ENCODE measurements at regions not wholly inside any gene's neighbourhood (a gene's known extent, or its start where the extent isn't known, plus 50 kb on each side); places are given as distances from the start of the nearest gene placed in this dataset.

DNA sequence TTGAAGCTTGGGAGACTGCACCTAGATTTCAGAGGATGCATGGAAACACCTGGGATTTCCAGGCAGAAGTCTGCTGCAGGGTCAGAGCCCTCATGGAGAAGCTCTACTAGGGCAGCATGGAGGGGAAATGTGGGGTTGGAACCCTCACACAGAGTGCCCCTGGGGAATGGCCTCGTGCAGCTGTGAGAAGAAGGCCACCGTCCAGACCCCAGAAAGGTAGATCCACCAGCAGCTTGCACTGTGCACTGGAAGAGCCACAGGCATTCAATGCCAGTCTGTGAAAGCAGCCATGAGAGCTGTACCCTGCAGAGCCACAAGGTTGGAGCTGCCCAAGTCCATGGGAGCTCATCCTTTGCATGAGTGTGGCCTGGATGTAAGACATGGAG, 285.3 kb upstream of the FAM174A start:
- Mint-ChIP-seq H3K4me3 (no peak overlapping the region), H3K9me3 (peaks cover 0 to 33% (median 8%) of the 10 kb centered on the region in 6 donors), H3K4me1 (no peaks in the 10 kb centered on the region), H3K36me3 (no peaks in the 10 kb centered on the region), H3K27me3 (ENCODE audit: low read depth in 3 of 3) (peaks cover 0 to 2% (median 0%) of the 10 kb centered on the region in 3 donors), H3K27ac (no peak overlapping the region)
- no peak for DNase-seq

DNA sequence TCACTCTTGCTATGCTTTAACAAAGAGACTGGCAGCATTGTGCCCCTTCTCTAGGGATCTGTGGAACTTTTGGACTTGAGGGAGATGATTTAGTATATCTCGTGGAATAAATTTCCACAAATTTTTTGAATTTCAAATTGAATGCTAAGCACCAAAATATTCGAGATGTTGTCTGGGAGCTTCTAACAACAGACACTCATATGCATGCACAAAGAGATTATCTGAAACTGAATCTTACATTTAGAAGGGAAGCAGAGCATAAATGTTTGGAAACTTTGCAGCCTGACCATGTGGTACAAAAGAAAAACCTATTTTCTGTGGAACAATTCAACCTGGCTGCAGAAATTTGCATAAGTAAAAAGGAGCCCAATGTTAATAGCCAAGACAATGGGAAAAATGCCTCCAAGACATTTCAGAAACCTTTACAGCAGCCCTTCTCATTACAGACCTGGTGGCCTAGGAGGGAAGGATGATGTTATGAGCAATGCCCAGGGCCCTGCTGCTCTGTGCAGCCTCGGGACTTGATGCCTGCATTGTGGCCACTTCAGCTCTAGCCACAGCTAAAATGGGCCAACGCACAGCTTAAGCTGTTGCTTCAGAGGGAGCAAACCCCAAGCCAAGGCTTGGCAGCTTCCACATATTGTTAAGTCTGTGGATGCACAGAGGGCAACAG, 285.8 kb upstream of the FAM174A start:
- Mint-ChIP-seq H3K9me3 (peaks cover 0 to 33% (median 8%) of the 10 kb centered on the region in 6 donors), H3K27me3 (ENCODE audit: low read depth in 3 of 3) (peaks cover 0 to 2% (median 0%) of the 10 kb centered on the region in 3 donors), H3K4me3 (no peak overlapping the region), H3K4me1 (no peaks in the 10 kb centered on the region), H3K27ac (no peak overlapping the region), H3K36me3 (no peaks in the 10 kb centered on the region)
- DNase-seq, result no peak

DNA sequence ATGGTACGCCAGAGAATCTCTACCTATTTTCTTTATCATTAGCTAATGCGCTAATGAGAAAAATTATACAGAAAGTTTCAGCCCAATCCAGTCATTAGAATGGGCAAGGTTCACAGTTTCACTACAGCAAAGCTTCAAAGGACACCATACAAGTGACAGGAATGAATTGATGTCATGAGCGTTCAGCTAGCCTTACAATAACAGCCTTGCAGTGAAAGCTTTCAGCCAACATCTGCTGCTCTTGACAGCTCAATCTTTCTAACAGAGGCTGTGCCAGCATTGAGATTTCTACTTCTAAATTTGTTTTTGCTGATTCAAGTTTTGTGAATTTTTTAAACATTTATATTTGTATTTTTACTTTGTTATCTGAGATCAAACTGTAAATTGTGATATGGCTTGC, 302.4 kb upstream of the FAM174A start:
- no peaks in the 10 kb centered on the region for H3K4me1 Mint-ChIP-seq
- H3K9me3 Mint-ChIP-seq, result peaks cover 0 to 20% (median 8%) of the 10 kb centered on the region in 6 donors
- DNase-seq, result no peak
- no peak overlapping the region for H3K4me3 Mint-ChIP-seq
- H3K27ac Mint-ChIP-seq, result no peak overlapping the region
- H3K36me3 Mint-ChIP-seq, result no peaks in the 10 kb centered on the region
- peaks cover 0 to 2% (median 2%) of the 10 kb centered on the region in 3 donors for H3K27me3 Mint-ChIP-seq (ENCODE audit: low read depth in 3 of 3)

DNA sequence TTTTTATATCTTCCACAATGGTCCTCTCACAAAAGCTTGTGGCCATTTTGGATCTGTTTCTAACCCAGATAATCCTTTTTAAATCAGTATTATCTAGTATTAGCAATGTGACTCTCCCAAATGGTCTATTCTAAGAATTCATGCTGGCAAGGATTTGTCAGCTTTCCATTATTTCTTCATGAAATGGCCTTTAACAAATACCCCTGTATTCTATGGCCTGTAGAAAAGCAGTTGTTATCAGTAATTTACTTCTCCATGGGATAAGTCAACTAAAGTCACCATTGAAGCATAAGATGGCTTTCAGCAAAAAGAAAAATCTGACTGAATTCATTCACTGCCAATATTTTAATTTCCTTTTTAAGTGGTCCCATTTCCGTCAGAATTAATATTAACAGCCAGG, 346.4 kb upstream of the FAM174A start:
- Mint-ChIP-seq H3K27ac (no peak overlapping the region), H3K4me1 (no peaks in the 10 kb centered on the region), H3K27me3 (ENCODE audit: low read depth in 3 of 3) (no peaks in the 10 kb centered on the region), H3K4me3 (no peak overlapping the region), H3K9me3 (peaks cover 6 to 31% (median 11%) of the 10 kb centered on the region in 6 donors), H3K36me3 (no peaks in the 10 kb centered on the region)
- no peak for DNase-seq

DNA sequence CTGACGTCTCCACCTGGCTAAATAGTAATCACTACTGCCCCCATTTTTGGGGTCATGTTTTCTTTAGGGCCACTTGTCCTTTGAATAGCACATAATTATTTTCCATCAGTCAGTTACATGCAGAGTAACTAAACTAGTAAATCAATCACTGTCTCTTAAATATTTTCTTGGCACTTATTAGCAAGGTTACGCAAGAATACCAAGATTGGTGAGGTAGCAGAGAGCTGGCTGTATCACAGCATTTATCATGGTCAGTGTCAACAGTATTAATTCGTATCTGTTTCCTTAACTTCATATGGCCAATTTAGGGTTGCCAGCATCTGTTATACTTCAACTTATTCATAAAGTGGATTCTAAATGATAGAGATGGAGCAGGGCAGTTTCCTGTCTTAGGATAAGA, 346.8 kb upstream of the FAM174A start:
- Mint-ChIP-seq H3K27ac (no peak overlapping the region), H3K4me3 (no peak overlapping the region), H3K9me3 (peaks cover 5 to 31% (median 10%) of the 10 kb centered on the region in 6 donors), H3K27me3 (ENCODE audit: low read depth in 3 of 3) (no peaks in the 10 kb centered on the region), H3K36me3 (no peaks in the 10 kb centered on the region), H3K4me1 (no peaks in the 10 kb centered on the region)
- DNase-seq, result no peak

DNA sequence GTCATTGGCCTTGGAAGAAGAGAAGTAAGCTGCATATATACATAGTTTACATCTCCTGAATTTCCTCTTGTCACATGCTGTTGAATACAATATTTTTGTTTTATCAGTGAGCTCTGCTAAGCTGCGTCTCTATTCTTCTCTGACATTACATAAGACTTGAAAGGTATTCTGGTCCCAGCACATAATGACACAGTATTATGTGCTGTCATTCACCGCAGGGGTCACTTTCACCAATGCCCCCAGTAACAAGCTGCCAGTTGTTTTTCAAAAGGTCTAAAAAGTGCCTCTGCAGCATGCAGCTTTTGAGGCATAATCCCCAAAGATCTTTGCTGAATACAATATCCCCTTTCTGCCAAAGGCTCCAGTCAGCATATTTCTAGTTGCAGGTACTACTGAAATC, 349.0 kb upstream of the FAM174A start:
- H3K27me3 Mint-ChIP-seq (ENCODE audit: low read depth in 3 of 3), result no peaks in the 10 kb centered on the region

DNA sequence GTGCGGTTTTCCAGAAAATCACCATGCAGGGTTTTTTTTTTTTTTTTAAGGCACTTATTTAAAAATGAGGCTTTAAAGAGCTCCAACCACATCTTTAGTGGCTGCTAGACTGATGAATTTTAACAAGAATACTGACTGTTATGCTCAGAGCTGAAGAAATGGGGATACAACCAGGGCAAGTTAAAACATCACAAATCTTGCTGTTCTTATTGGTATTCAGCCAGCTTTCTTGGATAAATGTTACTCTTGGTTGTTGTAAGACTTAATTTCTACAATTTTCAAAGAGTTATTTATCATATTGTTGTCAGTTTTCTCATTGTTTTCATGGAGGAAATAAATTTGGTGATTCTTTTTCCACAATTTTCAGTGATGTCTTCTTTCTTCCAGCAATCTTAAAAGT, 352.8 kb upstream of the FAM174A start:
- no peaks in the 10 kb centered on the region for H3K4me1 Mint-ChIP-seq
- H3K27ac Mint-ChIP-seq, result no peak overlapping the region
- DNase-seq, result no peak
- no peaks in the 10 kb centered on the region for H3K36me3 Mint-ChIP-seq
- peaks cover 0 to 20% (median 9%) of the 10 kb centered on the region in 6 donors for H3K9me3 Mint-ChIP-seq
- no peak overlapping the region for H3K4me3 Mint-ChIP-seq
- peaks cover 0 to 1% (median 0%) of the 10 kb centered on the region in 3 donors for H3K27me3 Mint-ChIP-seq (ENCODE audit: low read depth in 3 of 3)

More for the DNA sequence above, 349.0 kb upstream of the FAM174A start:
- Mint-ChIP-seq H3K4me3 (no peak overlapping the region), H3K36me3 (no peaks in the 10 kb centered on the region), H3K27ac (no peak overlapping the region), H3K9me3 (peaks cover 2 to 31% (median 6%) of the 10 kb centered on the region in 6 donors), H3K4me1 (no peaks in the 10 kb centered on the region)
- no peak for DNase-seq

DNA sequence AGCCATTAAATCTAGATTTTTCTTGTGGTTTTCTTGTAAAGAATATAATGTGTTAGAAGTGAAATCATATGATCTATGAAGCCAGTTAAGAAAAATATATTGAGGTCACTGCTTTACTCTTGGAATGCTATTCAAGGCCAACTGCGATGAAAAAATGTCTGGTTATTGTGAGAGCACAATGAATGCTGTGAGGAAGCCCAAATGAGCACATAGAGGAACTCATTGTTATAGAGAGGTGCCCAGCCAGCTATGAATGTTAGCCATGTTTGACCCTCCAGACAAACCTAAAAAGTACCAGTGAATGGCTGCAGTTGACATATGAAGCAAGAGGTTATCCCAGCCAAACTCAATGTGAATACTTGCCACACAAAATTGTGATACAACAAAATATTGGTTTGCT, 359.8 kb upstream of the FAM174A start:
- Mint-ChIP-seq H3K9me3 (peaks cover 2 to 15% (median 11%) of the 10 kb centered on the region in 6 donors), H3K27ac (no peak overlapping the region), H3K4me3 (no peak overlapping the region), H3K4me1 (no peaks in the 10 kb centered on the region), H3K27me3 (ENCODE audit: low read depth in 3 of 3) (peaks cover 0 to 4% (median 3%) of the 10 kb centered on the region in 3 donors), H3K36me3 (peaks cover 0 to 6% (median 0%) of the 10 kb centered on the region in 3 donors)
- no peak for DNase-seq

DNA sequence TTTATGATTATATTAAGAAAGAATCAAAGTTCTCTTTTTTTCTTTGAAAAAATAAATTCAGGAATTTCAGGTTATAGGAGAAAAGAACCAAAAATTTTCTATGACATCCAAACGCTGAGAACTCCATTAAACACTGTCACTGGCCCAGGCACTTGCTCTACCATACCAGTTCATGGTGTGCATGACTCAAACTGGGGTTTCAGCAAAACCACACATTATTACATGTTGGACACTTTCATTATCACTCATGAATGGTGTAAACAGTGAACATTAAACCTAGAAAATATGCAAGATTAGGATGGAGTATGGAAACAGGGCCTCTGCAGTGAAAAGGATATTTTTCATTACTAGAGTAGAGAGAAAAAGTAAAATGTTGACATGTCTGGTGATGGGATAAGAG, 369.9 kb upstream of the FAM174A start:
- Mint-ChIP-seq H3K9me3 (peaks cover 0 to 21% (median 11%) of the 10 kb centered on the region in 6 donors), H3K36me3 (no peaks in the 10 kb centered on the region), H3K27me3 (ENCODE audit: low read depth in 3 of 3) (no peaks in the 10 kb centered on the region), H3K27ac (no peak overlapping the region), H3K4me3 (no peak overlapping the region), H3K4me1 (no peaks in the 10 kb centered on the region)
- no peak for DNase-seq

DNA sequence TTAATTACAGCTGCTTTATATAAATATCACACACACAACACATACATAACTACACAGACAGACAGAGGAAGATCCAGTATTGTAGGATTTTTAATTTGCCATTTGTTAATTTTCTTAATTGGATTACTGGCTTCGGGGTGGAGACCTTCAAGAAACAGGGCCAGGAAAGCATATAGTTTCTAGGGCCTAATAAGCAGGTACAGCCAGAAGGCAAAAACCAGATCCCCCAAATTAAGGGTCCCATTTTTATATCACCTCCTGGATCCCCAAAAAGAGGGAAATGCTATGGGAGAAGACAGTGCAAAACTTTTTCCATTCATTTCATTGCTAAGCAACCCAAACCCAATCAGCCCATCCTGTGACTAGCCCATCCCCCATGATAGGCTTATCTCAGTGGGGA, 373.3 kb upstream of the FAM174A start:
- no peak overlapping the region for H3K27ac Mint-ChIP-seq
- no peak overlapping the region for H3K4me3 Mint-ChIP-seq
- no peaks in the 10 kb centered on the region for H3K4me1 Mint-ChIP-seq
- no peaks in the 10 kb centered on the region for H3K36me3 Mint-ChIP-seq
- no peak for DNase-seq
- peaks cover 0 to 31% (median 8%) of the 10 kb centered on the region in 6 donors for H3K9me3 Mint-ChIP-seq
- H3K27me3 Mint-ChIP-seq (ENCODE audit: low read depth in 3 of 3), result no peaks in the 10 kb centered on the region

DNA sequence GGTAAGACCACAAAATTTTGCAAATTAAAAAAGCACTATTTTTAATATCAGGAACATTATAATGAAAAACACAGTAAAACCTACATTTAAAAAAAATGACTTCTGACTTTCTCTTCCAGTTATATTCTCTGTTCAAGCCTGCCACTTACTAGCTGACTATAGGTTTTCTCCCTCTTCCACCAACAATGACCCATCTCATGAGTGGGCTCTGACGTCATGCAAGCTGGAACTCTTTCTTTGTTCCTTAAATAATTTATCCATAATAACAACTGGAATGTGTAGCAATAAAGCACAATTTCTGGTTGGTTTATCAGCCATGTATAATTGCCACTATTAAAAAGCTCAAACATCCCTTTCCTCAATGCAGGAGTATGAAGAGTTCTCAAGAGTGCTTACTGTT, 378.1 kb upstream of the FAM174A start:
- H3K27ac Mint-ChIP-seq, result no peak overlapping the region
- H3K4me1 Mint-ChIP-seq, result no peaks in the 10 kb centered on the region
- no peak overlapping the region for H3K4me3 Mint-ChIP-seq
- DNase-seq, result no peak
- no peaks in the 10 kb centered on the region for H3K27me3 Mint-ChIP-seq (ENCODE audit: low read depth in 3 of 3)
- H3K36me3 Mint-ChIP-seq, result no peaks in the 10 kb centered on the region
- peaks cover 0 to 28% (median 10%) of the 10 kb centered on the region in 6 donors for H3K9me3 Mint-ChIP-seq

DNA sequence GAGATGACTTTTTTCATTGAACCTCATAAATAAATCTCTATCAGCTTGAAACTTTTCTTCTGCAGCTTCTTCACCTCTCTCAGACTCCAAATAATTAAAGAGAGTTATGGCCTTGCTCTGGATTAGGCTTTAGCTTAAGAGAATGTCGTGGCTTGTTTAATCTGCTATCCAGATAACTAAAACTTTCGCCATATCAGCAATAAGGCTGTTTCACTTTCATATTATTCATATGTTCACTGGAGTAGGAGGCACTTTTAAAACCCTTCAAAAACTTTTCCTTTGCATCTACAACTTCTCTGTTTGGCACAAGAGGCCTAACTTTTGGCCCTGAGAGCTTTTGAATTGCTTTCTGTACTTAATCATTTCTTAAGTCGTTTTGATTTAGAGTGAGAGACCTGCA, 386.9 kb upstream of the FAM174A start:
- no peak overlapping the region for H3K4me3 Mint-ChIP-seq
- DNase-seq, result no peak
- H3K9me3 Mint-ChIP-seq, result peaks cover 0 to 17% (median 8%) of the 10 kb centered on the region in 6 donors
- H3K4me1 Mint-ChIP-seq, result no peaks in the 10 kb centered on the region
- no peaks in the 10 kb centered on the region for H3K36me3 Mint-ChIP-seq
- no peaks in the 10 kb centered on the region for H3K27me3 Mint-ChIP-seq (ENCODE audit: low read depth in 3 of 3)
- no peak overlapping the region for H3K27ac Mint-ChIP-seq

DNA sequence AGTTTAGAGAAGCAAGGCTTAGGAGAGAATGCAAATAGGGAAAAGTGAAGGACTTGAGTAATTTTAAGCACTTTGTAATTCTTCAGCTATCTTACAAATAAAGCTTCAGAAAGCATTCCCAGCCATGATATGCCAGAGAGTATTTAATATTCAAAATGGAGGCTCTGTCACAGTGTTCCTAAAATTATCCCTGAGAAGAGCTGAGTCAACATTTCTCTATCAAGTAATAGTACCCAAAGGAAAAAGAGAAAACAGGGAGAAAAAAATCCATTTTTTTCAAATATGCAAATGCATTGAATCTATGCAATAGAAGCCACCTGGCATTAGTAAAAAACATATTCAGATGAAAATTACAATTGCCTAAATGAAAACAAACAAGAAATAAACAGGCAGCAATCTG, 392.6 kb upstream of the FAM174A start:
- no peaks in the 10 kb centered on the region for H3K27me3 Mint-ChIP-seq (ENCODE audit: low read depth in 3 of 3)
- H3K9me3 Mint-ChIP-seq, result peaks cover 0 to 20% (median 8%) of the 10 kb centered on the region in 6 donors
- H3K27ac Mint-ChIP-seq, result no peak overlapping the region
- DNase-seq, result no peak
- H3K4me1 Mint-ChIP-seq, result no peaks in the 10 kb centered on the region
- no peaks in the 10 kb centered on the region for H3K36me3 Mint-ChIP-seq
- no peak overlapping the region for H3K4me3 Mint-ChIP-seq

DNA sequence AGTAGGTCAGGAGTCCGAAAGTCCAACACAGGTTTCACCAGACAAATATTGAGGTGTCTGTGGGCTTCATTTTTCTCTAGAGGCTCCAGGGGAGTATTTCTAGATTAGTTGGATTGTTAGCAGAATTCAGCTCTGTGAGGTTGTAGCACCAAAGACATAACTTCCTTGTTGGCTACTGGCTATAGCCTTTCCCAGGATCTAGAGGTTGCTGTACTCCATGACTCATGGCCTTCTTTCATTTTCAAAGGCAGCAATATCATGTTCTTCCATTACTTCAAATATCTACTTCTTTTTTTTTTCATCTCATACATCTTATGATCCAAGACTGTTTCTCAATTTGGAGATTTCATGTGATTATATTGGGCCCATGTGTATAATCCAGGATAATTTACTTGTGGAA, 404.0 kb upstream of the FAM174A start:
- Mint-ChIP-seq H3K27ac (no peak overlapping the region), H3K9me3 (peaks cover 0 to 11% (median 3%) of the 10 kb centered on the region in 6 donors), H3K27me3 (ENCODE audit: low read depth in 3 of 3) (no peaks in the 10 kb centered on the region), H3K4me1 (no peaks in the 10 kb centered on the region), H3K36me3 (no peaks in the 10 kb centered on the region), H3K4me3 (no peak overlapping the region)
- no peak for DNase-seq

DNA sequence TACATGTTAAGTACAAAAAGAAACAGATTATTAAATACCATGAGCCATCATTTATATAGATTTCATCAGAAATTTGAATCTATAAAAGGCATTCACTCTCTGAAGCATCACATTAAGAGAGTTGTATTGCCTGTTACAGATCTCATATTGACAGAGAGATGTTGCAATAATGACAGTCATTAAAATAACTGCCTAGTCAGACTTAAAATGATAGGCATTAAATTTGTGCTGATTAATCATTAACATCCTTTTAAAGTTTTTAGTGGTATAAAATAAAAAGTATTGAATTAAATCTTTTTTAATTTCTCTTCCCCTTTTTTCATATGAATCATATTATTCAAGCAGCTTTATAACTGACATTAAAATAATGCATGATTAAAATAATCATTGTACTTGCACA, 404.9 kb upstream of the FAM174A start:
- Mint-ChIP-seq H3K27me3 (ENCODE audit: low read depth in 3 of 3) (no peaks in the 10 kb centered on the region), H3K4me1 (no peaks in the 10 kb centered on the region), H3K4me3 (no peak overlapping the region), H3K36me3 (no peaks in the 10 kb centered on the region), H3K27ac (no peak overlapping the region), H3K9me3 (peaks cover 0 to 11% (median 3%) of the 10 kb centered on the region in 6 donors)
- DNase-seq, result no peak

All from immature natural killer cell (primary cell).